Jurkat, Clone E6-1 (cell line): ENCODE measurements at regions not wholly inside any gene's neighbourhood (a gene's known extent, or its start where the extent isn't known, plus 50 kb on each side); places are given as distances from the start of the nearest gene placed in this dataset.
"Not testable (repeated sequence)": the region's sequence is repeated elsewhere in the genome, so short reads cannot be mapped to it uniquely, and the experiment has no call there.

ENCODE experiments used
- DNase-seq: peaks from one replicate; pipeline ENCODE4 v3.0.0-alpha.2; 2011; ENCODE audit warnings: low read depth, low spot score
- H3K4me3 ChIP-seq: 2 replicates; pipeline ENCODE4 v1.5.1; 2011; ENCODE audit warnings: mild to moderate bottlenecking, low read length, control low read depth, moderate library complexity

DNA sequence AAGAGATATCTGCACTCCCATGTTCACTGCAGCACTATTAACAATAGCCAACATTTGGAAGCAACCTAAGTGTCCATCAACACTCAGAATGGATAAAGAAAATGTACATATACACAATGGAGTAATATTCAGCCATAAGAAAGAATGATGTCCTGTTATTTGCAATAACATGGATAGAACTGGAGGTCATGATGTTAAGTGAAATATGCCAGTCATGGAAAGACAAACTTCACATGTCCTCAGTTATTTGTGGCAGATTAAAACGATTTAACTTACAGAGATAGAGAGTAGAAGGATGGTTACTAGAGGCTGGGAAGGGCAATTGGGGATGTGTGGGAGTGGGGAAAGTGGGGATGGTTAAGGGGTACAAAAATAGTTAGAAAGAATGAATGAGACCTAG is 110.3 kb upstream of the PCSK5 start:
- no peak for DNase-seq
- no peak overlapping the region for H3K4me3 ChIP-seq

DNA sequence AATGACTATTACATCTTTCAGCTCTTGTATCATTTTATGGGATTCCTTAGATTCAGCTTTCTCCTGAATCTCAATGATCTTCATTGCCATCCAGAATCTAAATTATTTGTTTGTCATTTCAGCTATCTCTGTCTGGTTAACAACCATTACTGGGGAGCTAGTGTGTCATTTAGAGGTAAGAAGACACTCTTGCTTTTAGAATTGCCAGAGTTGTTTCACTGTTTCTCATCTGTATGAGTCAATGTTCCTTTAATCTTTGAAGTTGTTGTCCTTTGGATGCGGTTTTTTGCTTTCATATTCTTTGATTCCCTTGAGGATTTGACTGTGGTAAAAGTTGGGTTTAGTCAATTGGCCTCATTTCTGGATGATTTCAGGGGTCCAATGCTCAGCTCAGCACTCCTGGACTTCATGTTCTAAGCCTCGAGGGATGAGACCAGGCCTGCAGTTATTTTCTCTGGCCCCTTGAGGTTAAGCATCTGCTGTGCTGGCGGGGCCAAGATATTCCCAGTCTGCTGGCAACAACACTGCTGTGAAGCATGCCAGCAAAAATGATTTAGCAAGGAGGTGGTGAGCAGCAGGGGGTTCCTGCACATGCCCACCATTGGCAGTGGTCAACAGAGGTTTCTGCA is 102.4 kb upstream of the PCSK5 start:
- H3K4me3 ChIP-seq, result no peak overlapping the region
- no peak for DNase-seq

DNA sequence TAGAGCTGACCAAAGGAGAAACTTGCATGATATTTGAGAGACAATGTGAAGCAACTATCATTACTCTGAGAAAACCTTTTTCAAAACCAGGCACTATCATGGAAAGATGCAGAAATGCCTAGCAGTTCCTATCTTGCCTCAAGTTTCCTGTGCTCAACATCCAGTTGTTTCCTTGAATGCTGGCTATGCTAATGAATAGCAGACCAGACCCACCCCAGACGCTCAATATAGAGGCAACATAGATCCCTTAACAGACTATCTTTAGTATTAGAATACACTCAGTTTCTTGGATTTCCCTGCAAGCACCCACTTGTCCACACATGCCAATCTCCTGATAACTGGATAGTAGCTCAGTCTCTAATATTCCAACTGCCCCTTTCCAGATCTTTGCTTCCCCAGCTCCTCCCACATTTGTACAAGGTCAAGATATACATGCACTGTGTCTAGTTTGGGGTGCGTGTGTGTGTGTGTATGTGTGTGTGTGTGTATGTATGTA is 93.3 kb upstream of the PCSK5 start:
- no peak for DNase-seq
- H3K4me3 ChIP-seq, result no peak overlapping the region

DNA sequence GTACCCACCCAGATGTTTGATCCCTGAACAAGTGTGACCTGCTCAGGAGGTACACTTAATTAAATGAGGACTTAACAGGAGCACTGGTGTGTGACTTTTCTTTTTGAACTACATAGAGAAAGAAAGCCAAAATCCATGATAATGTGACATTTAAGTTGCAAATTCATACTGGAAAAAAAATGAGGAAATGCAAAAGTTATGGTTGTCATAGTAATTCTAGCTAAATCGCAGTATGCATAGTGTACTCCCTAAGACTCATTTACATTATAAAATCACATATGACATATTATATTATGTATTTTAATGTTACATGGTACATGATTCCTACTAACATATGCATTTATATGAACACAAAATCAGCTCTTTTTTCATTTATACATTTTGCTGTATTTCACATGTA is 92.0 kb upstream of the PCSK5 start:
- no peak for DNase-seq

DNA sequence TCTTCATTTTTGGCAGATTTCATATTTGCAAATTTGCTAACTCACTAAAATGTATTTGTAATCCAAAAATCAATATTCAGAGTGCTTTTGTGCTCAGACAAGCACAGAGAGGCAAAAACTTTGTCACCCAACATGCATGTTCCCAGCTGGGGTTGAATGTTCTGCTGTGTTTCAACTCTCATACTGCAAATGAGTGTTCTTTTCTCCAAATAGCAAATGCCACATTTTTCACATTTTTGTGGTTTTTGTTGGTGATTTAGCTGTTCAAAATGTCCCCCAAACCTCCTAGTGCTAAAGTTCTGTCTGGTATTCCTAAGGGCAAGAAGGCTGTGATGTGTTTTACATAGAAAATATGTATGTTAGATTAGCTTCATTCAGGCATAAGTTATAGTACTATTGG is 87.3 kb upstream of the PCSK5 start:
- no peak for DNase-seq
- no peak overlapping the region for H3K4me3 ChIP-seq

More for the DNA sequence above, 92.0 kb upstream of the PCSK5 start:
- H3K4me3 ChIP-seq, result no peak overlapping the region

DNA sequence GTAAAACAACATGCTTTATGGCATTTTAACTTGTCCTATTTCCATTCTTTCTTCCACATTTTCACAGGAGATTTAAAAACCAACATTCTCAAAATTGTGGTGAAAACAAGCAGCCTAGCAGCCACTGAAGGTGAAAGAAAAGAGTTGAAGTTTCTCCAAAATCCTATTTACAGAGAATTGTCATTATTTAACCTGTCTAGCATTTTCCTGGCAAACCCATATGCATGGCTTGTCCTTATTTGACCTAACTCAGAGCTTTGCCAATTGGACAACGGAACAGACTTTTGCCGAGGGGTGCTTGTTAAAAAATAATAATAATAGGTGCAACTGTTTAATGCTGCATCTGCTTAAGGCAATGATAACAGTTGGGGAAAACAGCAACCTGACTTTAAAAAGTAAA is 80.4 kb upstream of the PCSK5 start:
- H3K4me3 ChIP-seq, result no peak overlapping the region
- no peak for DNase-seq

DNA sequence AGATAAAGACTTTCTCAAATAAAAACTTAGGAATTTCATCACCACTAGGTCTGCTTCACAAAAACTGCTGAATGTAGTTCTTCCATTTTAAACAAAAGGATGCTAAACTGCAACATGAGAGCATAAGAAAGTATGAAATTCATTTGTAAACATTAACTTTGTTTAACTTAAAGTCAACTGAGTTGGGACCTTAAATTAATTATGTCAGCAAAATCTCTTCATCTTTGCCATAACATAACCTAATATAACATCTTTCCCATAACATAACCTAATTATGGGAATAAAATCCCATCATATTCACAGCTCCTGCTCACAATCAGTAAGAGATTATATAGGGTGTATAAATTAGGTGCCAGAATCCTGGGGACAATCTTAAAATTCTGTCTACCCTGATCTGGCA is 78.8 kb upstream of the PCSK5 start:
- no peak for DNase-seq
- no peak overlapping the region for H3K4me3 ChIP-seq

DNA sequence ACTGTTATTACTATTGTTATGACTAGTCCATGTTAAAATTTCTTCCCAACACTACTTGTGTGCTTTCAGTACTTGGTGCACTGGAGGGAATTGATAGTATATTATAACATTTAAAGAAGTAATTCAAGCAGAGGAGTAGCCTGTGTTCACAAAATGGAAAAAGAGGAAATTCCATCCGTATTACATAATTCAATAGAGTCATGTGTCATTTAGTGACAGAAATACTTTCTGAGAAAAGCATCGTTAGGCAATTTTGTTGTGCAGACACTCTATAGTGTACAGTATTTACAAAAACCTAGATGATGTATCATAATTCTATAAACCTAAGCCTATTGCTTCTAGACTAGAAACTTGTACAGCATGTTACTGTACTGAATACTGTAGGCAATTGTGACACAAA is 78.3 kb upstream of the PCSK5 start:
- no peak overlapping the region for H3K4me3 ChIP-seq
- DNase-seq, result no peak

DNA sequence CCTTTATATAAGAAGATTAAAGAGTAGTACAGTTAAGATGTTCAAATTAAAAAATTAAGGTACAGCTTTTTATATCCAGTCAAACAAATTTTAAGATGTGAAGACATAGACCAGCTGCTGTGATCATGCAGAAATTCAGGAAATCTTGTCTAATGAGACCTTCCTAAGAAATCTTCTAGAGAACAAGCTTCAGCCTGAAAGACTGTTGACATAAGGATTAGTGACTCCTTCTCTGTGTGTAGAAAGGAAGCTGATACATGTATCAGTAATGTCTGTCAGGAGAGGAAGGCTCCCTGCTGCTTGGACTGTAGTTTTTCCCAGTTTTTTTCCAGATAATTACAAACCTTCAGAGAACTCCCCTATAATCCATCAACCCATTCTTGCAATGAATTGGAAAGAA is 75.8 kb upstream of the PCSK5 start:
- no peak for DNase-seq
- no peak overlapping the region for H3K4me3 ChIP-seq

DNA sequence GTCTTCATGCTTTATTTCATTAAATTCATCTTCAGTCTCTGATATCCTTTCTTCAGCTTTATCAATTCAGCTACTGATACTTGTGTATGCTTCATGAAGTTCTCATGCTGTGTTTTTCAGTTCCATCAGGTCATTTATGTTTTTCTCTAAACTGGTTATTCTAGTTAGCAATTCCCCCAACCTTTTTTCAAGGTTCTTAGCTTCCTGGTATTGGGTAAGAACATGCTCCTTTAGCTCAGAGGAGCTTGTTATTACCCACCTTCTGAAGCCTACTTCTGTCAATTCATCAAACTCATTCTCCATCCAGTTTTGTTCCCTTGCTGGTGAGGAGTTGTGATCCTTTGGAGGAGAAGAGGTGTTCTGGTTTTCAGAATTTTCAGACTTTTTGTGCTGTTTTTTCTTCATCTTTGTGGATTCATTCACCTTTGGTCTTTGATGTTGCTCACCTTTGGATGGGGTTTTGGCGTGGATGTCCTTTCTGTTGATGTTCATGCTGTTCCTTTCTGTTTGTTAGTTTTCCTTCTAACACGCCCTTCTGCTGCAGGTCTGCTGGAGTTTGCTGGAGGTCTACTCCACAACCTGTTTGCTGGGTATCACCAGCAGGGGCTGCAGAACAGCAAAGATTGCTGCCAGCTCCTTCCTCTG is 69.9 kb upstream of the PCSK5 start:
- H3K4me3 ChIP-seq, DNase-seq: not testable (repeated sequence)

DNA sequence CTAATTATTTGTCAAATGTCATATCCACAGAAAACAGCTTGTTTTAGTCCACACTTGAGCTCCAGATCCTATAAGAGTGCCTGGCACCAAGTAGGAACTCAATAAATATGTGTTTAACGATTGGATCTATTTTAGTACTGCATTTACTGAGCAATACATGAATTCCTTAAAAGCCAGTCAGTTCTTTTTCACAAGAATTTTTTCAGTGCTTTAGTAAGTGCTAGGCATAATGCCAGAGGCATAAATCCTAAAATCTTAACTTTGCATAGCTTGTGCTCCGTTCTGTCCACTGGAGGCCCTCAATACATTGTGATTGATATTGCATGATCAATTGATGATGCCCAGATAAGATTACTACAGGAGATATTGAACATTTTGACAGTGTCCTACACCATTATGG is 67.3 kb upstream of the PCSK5 start:
- DNase-seq, result no peak
- H3K4me3 ChIP-seq, result no peak overlapping the region

DNA sequence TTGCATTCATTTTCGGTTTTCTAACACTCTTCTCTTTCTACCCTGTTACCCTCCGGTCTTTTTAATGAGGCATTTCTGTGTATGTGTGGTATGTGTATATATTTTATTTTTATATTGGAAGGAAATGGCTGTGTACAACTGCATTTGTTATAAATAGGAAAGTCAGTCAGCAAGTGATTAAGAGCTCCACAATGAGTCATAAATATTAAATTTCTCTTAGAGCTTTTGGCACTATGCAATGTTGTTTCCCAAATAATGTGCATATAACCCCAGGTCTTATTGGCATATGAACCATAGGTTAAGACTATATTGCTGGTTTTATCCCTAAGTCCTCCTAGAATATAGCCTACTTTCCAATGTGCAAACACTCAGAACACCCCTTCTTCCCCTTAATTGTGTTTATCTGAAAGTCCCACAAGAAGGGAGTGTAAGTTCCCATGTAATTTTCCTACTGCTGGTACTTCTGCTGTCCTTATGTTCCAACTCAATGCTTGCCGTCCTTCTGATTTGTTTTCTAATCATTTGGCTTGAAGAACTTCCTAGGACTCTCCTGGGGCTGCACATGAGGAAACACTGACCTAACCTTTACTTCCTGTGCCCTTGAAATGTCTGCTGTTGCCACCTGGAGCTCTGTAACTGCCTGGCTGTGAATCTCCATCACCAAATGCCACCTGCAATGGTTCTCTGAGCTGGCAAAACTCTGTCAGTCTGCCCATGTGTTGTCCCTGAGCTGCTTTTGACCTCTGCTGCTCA is 65.5 kb upstream of the PCSK5 start:
- H3K4me3 ChIP-seq, result no peak overlapping the region
- DNase-seq, result no peak

DNA sequence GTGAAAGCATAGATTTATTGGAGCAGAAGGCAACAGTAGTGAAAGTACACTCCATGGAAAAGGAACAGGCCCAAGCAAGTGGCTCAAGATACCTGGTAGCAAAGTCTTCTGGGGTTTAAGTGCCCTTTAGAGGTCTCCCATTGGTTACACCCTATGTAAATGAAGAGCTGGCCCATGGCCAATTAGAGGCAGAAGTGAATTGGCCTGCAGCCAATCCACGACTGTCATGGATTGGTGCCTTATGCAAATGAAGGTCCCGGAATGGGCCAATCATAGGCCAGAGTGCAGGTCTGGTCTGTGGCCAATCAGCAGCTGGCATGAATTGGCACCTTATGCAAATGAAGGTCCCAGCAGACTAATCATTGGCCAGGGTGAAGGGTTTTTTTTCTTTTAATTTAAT is 64.2 kb upstream of the PCSK5 start:
- DNase-seq, result peak; percentile 12
- no peak overlapping the region for H3K4me3 ChIP-seq

DNA sequence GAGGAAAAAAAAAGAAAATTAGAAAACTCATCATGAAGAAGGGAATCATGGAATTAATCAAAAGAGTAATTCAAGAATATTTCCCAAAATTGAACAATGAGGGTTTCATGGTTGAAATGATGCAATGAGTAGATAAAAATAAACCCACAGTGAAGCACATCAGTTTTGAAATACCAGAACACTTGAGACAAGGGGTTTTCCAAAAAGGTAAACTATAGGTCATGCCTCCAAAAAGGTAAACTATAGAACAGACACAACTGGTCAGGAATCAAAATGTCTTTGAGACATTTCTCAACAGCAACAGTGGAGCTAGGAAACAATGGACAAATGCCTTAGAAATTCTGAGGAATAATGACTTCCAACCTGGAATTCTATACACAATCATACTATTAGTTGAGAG is 60.2 kb upstream of the PCSK5 start:
- DNase-seq, result no peak

DNA sequence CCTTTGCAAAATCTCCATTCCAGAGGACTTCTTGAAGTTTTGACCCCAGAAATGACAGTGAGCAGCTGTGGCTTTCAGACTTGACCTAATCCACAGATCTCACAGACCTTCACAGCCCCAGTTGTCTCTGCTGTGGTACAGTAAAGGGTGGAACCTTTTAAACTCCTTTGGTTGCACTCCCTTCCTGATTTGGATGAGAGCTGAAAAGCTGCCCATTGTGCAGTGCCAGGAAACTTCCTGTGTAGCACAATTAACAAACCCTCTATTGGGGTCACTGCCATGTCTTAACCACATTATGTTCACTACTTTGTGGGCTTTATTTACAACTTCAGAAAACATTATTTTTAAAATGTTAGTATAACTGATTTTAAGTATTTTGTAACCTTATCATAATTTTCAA is 56.7 kb upstream of the PCSK5 start:
- DNase-seq, result no peak
- H3K4me3 ChIP-seq, result no peak overlapping the region

More for the DNA sequence above, 60.2 kb upstream of the PCSK5 start:
- no peak overlapping the region for H3K4me3 ChIP-seq

DNA sequence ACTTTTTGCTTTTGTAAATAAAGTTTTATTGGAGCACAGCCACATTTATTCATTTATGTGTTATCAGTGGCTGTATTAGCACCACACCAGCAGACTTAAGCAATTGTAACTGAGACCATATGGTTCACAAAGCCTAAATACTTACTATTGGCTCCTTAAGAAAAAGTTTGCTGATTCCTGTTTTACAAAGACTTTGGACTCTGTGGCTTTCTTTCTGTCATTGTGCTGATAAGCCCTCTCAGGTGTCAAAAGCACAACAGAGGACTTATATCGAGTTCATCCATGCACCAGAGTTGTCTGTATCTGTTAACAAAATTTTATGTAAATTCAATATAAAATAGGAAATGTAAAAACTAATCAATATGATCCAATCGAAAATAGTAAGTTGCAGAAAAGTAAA is 55.6 kb upstream of the PCSK5 start:
- H3K4me3 ChIP-seq, result no peak overlapping the region
- no peak for DNase-seq
